Endothelial cell (in vitro differentiated cells): ENCODE measurements at regions not wholly inside any gene's neighbourhood (a gene's known extent, or its start where the extent isn't known, plus 50 kb on each side); places are given as distances from the start of the nearest gene placed in this dataset.

Source experiments
- DNase-seq: peaks from one replicate; pipeline ENCODE4 v3.0.0; 2021; ENCODE audit warnings: low spot score
- H3K27ac Mint-ChIP-seq: one replicate; pipeline ENCODE4 v1.8.0; 2021; ENCODE audit warnings: mixed read lengths, inconsistent platforms; ENCODE audit not compliant: unreplicated experiment
- H3K27me3 Mint-ChIP-seq: one replicate; pipeline ENCODE4 v1.8.0; 2021; ENCODE audit warnings: mild to moderate bottlenecking, moderate library complexity, mixed read lengths, inconsistent platforms; ENCODE audit not compliant: unreplicated experiment
- H3K36me3 Mint-ChIP-seq: one replicate; pipeline ENCODE4 v1.8.0; 2021; ENCODE audit warnings: mild to moderate bottlenecking, low read depth, mixed read lengths, inconsistent platforms; ENCODE audit not compliant: unreplicated experiment
- H3K4me1 Mint-ChIP-seq: one replicate; pipeline ENCODE4 v1.8.0; 2021; ENCODE audit warnings: mild to moderate bottlenecking, mixed read lengths, inconsistent platforms; ENCODE audit not compliant: unreplicated experiment
- H3K4me3 Mint-ChIP-seq: one replicate; pipeline ENCODE4 v1.8.0; 2021; ENCODE audit warnings: mild to moderate bottlenecking, mixed read lengths, inconsistent platforms; ENCODE audit not compliant: unreplicated experiment
- H3K9me3 Mint-ChIP-seq: one replicate; pipeline ENCODE4 v1.8.0; 2021; ENCODE audit warnings: mixed read lengths, inconsistent platforms; ENCODE audit not compliant: unreplicated experiment
- CTCF ChIP-seq: fragments of 200-600 bp; sonication (generic); IDR thresholded peaks from one replicate; pipeline ENCODE4 v1.5.0; 2021; ENCODE audit warnings: antibody characterized with exemption; ENCODE audit not compliant: unreplicated experiment

- H3K27ac Mint-ChIP-seq = no peak overlapping the region
- peaks cover 10% of the 10 kb centered on the region for H3K9me3 Mint-ChIP-seq
- H3K27me3 Mint-ChIP-seq = no peaks in the 10 kb centered on the region
These were observed 113.8 kb upstream of the CDH6 start for GRCh38 chr5:31079668-31080067.

GRCh38 chr5:31078956-31079355 is 114.5 kb upstream of the CDH6 start:
- H3K36me3 Mint-ChIP-seq = no peaks in the 10 kb centered on the region
- no peak overlapping the region for H3K4me3 Mint-ChIP-seq
- peaks cover 12% of the 10 kb centered on the region for H3K9me3 Mint-ChIP-seq
- TF ChIP-seq CTCF = no peak
- no peak for DNase-seq
- no peak overlapping the region for H3K27ac Mint-ChIP-seq
- H3K4me1 Mint-ChIP-seq = no peaks in the 10 kb centered on the region
- no peaks in the 10 kb centered on the region for H3K27me3 Mint-ChIP-seq

More at GRCh38 chr5:31079668-31080067, 113.8 kb upstream of the CDH6 start:
- Mint-ChIP-seq H3K4me1 (no peaks in the 10 kb centered on the region), H3K36me3 (no peaks in the 10 kb centered on the region), H3K4me3 (no peak overlapping the region)
- no peak for DNase-seq
- no peak for TF ChIP-seq CTCF

- H3K27me3 Mint-ChIP-seq = no peaks in the 10 kb centered on the region
- no peak overlapping the region for H3K27ac Mint-ChIP-seq
- no peak for DNase-seq
- H3K4me1 Mint-ChIP-seq = no peaks in the 10 kb centered on the region
- H3K36me3 Mint-ChIP-seq = no peaks in the 10 kb centered on the region
- peaks cover 12% of the 10 kb centered on the region for H3K9me3 Mint-ChIP-seq
- TF ChIP-seq CTCF = no peak
- no peak overlapping the region for H3K4me3 Mint-ChIP-seq
These were observed 117.5 kb upstream of the CDH6 start for GRCh38 chr5:31075981-31076380.

GRCh38 chr5:31068287-31068686 is 125.2 kb upstream of the CDH6 start:
- TF ChIP-seq CTCF = no peak
- no peaks in the 10 kb centered on the region for H3K36me3 Mint-ChIP-seq
- H3K27me3 Mint-ChIP-seq = no peaks in the 10 kb centered on the region
- no peak overlapping the region for H3K27ac Mint-ChIP-seq
- no peaks in the 10 kb centered on the region for H3K4me1 Mint-ChIP-seq
- no peaks in the 10 kb centered on the region for H3K9me3 Mint-ChIP-seq
- H3K4me3 Mint-ChIP-seq = no peak overlapping the region
- no peak for DNase-seq

- no peak for DNase-seq
- Mint-ChIP-seq H3K36me3 (no peaks in the 10 kb centered on the region), H3K27ac (no peak overlapping the region), H3K27me3 (no peaks in the 10 kb centered on the region), H3K4me3 (no peak overlapping the region), H3K9me3 (no peaks in the 10 kb centered on the region), H3K4me1 (no peaks in the 10 kb centered on the region)
- no peak for TF ChIP-seq CTCF
These were observed 126.7 kb upstream of the CDH6 start for GRCh38 chr5:31066655-31067328.
